ENCODE measurements at regions not wholly inside any gene's neighbourhood (a gene's known extent, or its start where the extent isn't known, plus 50 kb on each side); places are given as distances from the start of the nearest gene placed in this dataset.

DNA sequence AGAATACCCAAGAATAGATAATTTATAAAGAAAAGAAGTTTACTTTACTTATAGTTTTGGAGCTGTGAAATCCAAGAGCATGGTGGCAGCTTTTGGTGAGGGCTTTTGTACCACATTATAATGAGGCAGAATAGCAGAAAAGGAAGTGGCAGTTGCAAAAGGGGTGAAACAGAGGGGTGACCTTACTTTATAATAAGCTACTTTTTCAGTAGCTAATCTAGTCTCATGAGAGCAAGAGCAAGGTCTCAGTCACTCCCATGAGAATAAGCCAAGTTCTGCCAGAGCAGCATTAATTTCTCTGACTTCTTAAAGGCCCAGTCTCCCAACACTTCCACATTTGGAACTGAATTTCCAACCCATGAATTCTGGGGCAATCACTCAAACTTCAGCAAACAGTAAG lies 502.0 kb downstream of the GBA3 start:
- no peak for DNase-seq (ENCODE audit: low spot score)

DNA sequence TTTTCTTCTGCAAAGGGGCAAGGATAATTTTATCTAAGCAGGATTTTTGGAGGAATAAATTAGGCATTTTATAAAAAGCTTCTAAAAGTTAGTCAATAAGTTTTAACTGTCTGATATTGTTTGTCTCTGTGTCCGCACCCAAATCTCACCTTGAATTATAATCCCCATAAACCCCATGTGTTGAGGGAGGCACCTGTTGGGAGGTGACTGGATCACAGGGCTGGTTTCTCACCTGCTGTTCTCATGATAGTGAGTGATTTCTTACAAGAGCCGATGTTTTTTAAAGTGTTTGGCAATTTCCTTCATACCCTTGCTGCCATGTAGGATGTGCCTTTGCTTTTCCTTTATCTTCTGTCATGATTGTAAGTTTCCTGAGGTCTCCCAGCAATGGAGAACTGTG lies 481.4 kb downstream of the GBA3 start:
- no peak for DNase-seq (ENCODE audit: low spot score)

DNA sequence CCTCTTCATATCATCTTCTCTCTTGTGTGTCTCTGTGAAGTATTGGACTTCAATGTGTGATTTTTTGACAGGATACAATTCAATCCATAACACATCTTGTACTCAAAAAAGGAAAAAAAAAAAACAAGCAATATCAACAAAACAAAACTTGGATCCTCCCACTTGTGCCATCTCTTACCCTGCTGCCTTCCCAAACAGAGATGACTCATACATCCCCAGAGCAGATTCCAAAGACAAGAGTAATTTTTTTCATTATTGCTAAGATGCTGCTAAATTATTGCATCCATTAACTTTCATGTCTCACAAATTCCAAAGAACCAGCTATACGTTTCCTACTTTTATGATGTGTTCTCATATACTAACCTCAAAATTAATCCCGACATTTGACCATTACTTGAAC lies 479.2 kb downstream of the GBA3 start:
- no peak for DNase-seq (ENCODE audit: low spot score)

DNA sequence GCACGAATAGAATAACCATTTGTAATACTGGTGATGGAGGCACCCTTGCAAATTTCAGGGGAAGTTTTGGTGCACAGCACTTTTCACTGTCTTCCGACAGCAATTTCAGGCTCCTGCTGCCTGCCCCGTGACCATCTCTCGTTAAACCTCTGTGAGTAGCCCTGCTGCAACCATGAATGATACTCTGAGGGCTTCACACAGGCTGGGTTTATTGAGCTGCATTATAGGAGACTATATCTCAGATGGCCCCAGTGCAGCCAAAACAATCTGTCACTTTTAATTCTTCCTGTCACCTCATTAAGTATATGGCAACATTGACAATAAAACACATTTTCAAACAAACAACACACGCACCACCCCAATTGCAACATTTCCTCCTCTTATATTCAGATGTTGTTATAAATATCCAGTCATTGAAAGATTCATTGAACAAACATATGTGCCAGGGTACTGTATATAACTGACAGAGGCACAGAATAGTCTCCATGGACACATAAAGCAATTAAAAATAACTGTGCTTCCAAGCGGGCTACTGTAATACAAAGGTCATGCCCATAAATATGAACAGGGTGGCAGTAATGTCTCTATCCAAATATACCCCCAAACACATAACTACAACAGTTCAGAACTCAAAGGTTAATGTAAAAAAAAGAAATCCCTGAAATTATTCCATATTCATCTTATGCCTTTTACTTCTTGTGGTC lies 477.0 kb downstream of the GBA3 start:
- DNase-seq (ENCODE audit: low spot score), result no peak

DNA sequence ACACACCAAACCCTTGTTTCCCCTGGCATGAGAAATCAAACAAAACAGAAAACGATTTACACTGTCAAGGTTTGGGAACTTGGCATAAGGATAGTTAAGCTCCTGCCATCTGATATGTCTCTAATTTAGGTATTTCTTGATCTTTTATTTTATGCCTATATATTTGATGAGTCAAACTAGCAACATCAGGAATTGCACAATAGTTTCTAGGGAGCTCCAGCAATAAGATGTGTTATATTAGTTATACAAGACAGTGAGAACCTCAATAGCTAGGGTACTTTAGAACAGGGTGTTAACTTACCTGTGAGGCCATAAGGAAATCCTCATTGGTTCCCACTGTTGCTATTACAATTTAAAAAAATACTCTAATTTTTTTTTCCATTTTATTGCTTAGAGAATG lies 474.2 kb downstream of the GBA3 start:
- no peak for DNase-seq (ENCODE audit: low spot score)

DNA sequence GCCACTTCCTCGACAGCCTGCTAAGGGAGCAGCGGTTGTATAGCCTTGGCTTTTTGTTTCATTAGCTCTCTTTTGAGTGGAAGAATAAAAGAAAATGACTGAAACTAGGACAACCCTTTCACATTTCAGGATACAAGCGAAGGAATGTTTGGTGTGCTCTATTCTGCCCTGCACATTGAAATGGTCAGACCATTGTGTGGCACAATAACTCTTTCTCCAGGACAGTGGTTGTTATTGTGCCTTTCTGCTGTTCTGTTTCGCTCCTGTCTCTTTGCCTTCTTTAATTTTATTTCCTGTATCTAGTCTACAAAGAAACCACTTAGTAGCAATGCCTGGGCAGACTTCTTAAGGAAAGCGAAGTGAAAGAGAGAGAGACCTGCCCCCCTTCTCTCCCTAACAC lies 473.7 kb downstream of the GBA3 start:
- DNase-seq (ENCODE audit: low spot score), result no peak

DNA sequence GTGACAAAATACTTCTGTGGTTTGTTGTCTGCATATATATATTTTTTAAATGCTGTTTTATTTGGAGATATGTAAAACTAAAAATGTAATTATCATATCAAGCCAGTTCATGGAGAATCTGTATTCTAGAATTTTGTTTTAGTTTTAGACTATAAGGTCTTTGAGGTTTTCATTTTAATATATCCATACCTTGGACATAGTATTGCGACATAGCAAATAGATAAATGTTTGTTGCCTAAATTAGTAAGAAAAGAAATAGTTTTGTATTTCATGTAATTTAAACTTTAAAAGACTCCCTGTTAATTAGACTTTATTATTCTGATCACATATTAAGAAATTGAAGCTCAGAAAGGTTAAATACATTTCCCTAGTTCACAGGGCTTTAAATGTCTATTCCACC lies 472.9 kb downstream of the GBA3 start:
- no peak for DNase-seq (ENCODE audit: low spot score)

DNA sequence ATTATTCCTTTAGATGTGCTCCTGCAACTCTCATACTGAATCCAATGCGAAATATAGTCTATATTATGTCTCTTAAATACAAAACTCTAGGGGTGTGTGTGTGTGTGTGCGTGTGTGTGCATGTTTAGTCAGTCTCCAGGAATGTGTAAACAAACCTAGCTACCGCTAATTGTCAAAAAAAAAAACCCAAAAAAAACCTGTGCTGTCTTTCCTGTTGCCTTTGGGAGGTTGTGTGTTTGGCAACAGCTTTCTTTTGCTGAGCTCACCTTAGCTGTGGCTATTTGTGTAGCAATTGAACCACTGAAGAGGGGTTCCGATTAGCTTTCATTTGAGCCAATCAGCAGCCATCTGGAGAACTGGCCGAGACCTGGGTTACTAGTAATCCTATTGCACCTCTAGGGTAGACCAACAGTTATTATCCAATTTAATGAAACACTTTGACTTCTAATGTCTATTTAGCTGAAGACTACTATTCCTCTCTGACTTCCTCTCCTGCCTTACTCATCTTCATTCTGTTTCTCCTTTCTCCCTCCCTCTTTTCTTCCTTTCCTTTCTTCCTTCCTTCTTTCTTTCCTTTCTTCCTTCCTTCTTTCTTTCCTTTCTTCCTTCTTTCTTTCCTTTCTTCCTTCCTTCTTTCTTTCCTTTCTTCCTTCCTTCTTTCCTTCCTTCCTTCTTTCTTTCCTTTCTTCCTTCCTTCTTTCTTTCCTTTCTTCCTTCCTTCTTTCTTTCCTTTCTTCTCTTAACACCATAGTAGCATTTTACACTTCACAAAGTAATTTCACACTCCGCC lies 471.1 kb downstream of the GBA3 start:
- DNase-seq (ENCODE audit: low spot score), result no peak

DNA sequence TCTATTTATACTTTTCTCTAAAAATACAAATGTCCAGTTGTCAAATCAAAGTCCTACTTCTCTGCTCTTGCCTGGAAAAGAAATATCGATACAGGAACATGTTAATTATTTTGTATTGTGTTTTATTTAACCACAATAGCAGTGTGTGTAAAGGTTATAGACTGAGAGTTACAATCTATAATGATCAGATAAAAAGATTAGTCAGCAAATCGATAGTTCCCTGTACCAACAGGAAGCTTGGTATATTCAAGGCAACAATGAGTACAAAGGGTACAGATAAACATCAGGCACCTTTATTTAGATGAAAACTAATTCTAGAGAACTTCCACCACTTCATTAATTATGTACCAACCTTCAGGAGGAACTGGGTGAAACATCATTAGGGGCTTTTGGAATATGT lies 469.5 kb downstream of the GBA3 start:
- DNase-seq (ENCODE audit: low spot score), result no peak

DNA sequence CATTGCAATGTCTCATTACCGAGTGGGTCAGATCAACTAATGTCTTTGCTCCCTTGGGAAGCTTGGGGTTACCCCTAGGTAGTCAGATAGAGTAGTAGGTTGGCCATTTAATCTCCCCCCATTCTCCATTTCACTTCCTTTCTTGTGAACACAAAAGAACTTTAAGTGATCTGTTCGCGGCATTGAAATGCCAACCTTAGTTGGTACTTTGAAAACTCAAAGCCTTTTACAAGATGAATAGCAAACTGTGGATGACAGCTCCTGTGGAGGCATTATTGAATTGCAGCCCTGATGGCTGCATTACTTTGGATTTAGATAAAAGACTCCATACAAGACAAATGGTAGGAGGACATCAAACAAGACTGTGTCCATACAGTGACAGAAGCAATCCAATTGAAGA lies 469.1 kb downstream of the GBA3 start:
- DNase-seq (ENCODE audit: low spot score), result no peak

DNA sequence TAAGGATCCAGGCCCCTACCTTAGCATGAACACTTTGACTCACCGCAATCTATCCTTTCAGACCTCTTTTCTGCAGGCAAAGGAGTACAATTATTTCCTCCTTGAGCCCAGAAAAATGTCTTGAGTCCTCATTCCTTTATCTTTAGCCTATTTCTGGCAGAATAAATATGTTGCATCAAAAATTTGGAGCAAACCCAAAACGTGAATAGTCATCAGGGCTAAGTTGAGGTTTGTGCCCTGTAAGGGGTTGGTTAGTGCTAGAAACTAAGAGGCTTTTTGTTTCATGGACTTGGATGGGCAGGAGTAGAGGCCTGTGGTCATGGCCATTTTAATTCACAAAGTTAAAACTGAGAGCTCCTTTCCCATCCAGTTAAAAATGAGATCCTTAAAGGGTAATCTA lies 460.3 kb downstream of the GBA3 start:
- no peak for DNase-seq (ENCODE audit: low spot score)

DNA sequence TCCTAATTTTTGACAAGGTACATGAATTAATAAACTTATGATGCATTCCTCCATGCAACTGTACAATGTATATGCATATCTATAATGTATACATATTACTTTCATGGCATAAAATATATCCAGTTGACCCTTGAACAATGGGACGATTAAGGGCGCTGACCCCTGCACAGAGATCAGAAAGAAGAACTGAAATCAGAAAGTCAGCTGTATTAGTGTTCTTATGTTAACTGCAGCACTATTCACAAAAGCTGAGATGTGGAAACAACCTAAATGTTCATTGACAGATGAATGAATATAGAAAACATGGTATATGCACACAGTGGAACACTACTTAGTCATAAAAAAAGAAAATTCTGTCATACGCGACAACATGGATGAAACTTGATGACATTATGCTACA lies 457.1 kb downstream of the GBA3 start:
- no peak for DNase-seq (ENCODE audit: low spot score)

DNA sequence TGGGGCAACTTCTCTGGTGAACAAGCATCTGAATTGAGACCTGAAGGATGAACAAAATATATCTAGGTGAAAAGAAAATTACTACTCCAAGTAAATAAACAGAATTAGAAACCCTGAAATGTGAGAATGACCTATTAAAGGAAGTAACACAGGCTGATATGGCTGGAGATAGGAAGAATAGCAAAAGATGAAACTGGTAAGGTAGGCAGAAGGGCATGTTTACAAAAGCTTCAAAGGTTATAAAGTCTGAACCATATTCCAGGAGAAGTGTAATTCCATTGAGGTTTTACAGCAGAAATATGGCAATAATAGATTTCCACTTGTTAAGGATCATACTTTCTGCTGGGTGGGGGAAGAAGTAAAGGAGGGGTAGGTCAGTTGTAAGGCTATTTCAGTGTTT lies 452.0 kb downstream of the GBA3 start:
- no peak for DNase-seq (ENCODE audit: low spot score)

DNA sequence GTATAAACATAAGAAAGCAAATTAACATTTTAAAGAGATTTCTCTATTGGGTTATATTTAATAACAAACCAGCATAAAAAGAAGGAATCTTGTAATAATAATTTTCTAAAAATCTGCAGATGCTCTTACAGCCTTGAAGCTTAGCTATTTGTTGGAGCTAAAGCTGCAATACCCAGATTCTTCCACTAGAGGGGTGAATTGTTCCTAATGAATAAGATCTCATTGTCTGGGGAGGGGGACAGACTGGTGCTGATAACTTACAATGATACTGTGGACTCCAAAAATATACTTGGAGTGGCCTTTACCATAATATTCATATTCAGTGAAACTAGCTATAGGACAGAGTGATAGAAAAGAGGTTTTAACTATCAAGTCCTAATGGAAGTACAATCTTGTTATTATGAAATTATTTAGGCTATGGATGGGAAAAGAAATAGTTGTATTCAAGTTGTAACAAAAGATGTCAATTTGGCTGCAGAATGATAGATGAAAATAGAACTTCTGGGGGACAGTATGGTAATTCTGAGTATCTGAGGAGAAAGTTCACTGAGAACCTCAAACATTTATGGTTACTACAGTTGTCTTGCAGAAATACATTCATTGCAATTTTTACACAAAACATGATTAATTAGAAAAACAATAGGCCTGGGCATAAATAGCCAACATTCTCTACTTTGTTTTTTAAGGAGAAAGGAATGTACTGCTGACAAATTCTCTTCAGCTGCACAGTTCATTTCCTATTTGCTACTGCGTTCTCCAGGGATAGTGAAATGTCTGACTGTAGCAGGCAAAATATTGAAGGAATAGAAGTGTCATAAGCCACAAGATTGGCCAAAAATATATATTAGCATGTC lies 443.3 kb downstream of the GBA3 start:
- no peak for DNase-seq (ENCODE audit: low spot score)

DNA sequence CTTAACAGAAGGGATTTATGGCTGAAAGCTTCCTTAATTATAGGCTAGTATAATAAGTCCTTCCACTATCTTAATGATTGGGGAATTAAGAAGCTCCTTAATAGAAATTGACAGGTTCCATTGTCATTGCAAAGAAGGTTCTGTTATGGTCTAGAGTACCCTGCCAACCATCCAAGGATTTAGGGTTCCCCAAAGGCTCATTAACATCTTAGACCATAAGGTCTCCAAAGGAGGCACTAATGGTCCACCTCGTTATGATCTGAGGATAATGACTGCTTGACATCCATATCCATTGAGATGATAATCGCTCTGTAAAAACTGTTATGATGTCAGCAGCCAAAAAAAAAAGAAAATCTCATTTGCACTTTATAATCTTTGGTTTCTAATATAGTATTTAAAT lies 441.6 kb downstream of the GBA3 start:
- DNase-seq (ENCODE audit: low spot score), result no peak

DNA sequence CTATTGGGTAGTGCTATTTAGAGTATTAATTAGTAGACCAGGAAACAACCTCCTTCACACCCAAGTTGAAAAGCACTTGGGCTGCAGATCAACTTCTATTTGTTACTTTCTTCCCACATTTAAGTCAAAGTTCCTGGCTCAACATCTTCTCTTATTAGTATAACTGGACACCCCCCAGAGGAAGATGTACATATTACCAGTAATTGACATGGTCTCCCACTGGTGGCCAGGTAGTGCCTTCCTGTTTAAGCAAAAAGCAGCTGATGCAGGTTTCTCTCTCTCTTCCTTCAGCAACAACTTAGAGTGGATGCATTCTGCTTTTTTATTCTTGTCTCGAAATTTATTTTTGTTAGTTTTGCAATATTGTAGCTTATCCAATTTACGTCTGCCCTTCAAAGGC lies 438.1 kb downstream of the GBA3 start:
- no peak for DNase-seq (ENCODE audit: low spot score)

DNA sequence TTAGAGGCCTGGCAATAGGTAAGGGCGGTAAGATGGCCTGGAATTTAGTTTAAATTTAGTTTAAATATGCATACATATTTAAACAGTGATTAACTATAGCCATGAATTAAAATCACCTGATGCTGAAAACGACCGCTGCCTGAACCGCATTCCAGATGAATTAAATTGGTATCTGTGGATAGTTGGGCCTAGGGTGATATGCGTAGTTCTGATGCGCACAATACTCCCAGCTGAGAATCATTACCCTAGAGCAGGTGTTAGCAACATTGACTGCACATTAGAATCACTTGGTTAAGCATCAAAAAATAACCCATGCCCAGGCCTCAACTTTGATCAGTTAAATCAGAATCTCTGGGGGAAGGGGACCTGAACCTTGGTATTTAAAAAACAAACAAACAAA lies 432.4 kb downstream of the GBA3 start:
- no peak for DNase-seq (ENCODE audit: low spot score)

DNA sequence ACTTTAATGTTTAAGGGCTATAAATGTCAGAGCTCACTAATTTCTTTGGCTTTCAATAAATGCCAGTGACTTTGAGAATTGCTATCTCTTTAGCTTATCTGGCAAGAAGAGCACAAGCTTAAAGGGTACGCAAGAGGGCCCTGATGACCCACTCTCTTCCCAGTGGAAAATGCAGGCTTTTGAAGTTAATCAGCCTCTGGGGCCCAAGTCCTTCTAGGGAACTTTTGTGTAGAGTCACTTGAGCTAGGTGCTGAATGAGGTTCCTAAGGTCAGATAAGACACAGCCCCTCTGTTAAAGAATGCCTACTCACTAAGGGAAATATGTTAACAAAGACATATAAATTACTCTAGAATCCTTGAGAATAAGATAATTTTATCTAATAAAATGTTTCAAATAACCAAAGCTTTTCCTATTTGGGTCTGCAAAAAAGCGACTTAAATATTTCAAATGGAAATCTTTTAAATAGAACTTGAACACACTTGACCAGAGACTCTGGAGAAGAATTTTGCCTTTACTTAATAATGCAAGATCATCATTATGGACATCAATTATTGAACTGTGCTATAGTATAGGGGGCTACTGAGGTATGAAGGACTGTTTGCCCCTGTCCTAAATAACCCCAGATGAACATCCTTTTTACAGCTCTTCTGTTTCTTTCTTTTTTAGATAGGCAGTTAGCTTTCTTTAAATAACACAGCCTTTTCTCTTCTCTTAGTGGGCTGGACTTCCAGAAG lies 430.1 kb downstream of the GBA3 start:
- no peak for DNase-seq (ENCODE audit: low spot score)

DNA sequence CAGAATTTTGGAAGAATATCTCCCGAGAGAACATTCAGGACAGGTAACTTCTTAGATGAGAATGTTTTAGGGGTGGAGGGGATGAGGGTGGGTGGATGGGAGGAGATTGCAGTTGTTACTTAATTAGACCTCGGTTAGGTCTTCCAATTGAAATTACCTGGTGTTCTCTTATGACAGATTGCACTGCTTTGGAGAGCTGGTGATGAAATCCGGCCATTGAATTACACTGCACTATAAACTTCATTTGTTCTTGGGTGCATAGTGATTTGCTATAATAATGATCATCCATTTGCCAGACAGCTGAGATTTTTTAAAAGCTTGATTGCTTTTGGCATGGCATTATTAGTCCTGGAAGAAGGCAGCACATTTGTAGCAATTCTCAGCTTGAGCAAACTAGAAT lies 427.6 kb downstream of the GBA3 start:
- no peak for DNase-seq (ENCODE audit: low spot score)

DNA sequence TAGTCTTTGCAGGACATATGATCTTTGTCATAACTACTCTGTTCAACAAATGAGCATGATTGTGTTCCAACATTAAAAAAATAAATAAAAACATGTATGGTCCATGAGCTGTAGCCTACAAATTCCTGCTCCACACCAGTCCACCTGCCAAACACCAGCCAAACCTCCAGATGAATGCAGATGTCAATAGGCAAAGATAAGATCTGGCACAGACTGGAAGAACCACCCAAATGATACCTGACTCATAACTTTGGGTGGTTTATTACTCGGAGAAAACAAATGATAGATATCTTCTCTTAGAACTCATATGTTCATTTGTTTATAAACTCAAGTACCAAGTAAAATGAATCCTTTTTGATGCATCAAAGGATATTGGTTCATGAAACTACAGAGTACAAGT lies 425.1 kb downstream of the GBA3 start:
- DNase-seq (ENCODE audit: low spot score), result no peak

DNA sequence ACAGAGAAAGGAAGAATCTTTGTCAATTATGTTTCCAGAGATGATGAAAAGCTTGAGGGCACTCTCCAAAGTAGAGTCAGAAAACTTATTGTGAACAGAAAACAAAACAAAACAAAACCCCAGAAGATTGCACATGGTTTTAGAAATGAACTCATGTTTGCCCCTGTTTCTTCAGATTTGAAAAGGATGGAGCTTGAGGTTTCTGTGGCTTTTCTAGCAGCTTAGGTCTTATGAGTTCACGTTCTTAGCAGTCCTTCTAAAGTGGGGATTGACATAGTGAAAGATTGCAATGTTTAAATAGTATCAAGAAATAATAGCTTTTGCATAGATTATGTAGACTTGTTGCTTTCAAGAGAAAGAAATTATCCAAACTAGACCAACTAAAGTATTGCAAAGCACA lies 421.8 kb downstream of the GBA3 start:
- DNase-seq (ENCODE audit: low spot score), result no peak

DNA sequence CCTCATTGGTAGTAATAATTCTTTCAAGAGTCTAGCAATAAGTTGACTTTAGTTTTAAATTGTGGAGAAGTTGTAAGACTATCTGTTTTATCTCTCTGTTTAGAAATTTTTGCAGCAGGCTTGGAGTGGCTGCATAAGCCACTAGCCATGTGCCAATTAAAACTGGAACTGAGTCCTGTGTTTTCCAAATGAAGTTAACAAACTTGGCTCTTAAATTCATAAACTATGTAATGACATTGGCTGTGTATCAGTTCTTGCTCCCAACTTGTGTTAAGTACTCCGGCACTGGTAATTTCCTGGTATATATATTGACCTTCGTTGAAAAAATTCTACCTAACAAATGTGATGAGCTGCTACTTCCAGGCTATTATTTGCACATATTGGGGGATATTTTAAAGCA lies 420.4 kb downstream of the GBA3 start:
- DNase-seq (ENCODE audit: low spot score), result no peak
